GM18909 (cell line): ENCODE measurements at regions not wholly inside any gene's neighbourhood (a gene's known extent, or its start where the extent isn't known, plus 50 kb on each side); places are given as distances from the start of the nearest gene placed in this dataset.

Experiments
- ATAC-seq: cut with Tn5 transposase; IDR thresholded peaks from one replicate; pipeline ENCODE4 v1.9.1; 2021; ENCODE audit warnings: mild to moderate bottlenecking; ENCODE audit not compliant: unreplicated experiment, poor library complexity

DNA sequence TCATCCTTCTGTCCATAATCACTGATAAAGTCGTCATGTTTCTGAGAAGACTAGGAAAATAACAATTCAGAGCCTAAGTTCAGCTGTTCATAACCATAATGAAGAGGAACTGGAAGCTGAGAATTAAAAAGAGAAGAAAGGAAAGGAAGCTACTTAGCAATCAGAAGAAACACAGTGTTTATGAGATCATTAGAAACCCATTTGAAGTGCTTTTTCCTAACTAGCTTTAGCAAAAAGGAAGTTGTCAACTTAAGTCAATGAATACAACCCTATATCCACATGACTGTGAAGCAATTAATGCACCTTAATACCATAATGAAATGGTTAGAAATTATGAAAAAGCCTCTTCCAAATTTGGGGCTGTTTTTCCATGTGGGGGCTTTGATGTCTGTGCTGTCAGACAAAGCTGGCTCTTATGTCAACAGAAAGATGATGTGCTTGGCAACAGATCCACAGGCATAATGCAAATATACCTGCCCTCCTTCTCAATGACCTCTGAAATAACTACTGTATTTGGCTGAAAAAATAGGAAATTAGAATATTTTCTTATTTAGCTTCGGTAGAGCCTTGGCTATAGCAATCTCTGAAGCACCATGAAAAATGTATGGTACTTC lies 463.5 kb downstream of the RASEF start:
- no peak for ATAC-seq

- no peak for ATAC-seq
Observed at GRCh38 chr9:82600536-82601292, 462.2 kb downstream of the RASEF start.

GRCh38 chr9:82601293-82601771 lies 461.6 kb downstream of the RASEF start:
- no peak for ATAC-seq

GRCh38 chr9:82604947-82605656 lies 457.8 kb downstream of the RASEF start:
- no peak for ATAC-seq

DNA sequence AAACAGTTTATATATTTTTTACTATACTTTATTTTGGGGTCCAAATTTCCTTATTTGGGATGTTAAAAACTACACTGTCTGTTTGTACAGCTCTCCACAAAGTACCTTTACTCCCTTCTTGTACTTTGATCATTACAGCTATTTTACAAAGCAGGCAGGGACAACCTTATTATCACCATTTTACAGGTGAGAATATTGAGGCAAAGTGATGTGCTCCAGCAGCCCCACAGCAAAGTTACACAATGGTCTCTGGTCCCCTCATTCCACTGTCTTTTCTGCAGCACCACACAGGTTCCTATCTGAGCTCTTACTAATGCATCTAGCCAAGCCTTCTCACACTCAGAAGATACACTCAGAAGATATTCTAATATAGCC lies 457.3 kb downstream of the RASEF start:
- no peak for ATAC-seq

DNA sequence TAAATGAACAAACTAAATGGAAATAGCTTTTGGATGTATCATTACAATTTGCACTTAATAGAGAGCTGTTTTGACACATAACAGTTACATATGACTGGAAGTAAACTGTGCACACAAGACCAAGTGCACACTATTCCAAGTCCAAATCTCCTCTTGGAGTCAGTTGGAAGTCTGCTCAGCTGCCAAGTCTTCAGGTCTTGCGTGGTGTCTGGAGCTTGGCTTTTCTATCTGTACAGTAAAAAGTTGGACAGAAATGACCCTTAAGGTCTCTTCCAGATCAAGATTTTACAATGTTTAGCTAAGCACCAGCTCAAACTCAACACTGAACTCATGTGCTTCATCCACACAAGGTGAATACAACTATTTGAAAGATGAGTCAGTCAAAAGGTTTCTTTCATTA lies 456.9 kb downstream of the RASEF start:
- ATAC-seq = no peak

DNA sequence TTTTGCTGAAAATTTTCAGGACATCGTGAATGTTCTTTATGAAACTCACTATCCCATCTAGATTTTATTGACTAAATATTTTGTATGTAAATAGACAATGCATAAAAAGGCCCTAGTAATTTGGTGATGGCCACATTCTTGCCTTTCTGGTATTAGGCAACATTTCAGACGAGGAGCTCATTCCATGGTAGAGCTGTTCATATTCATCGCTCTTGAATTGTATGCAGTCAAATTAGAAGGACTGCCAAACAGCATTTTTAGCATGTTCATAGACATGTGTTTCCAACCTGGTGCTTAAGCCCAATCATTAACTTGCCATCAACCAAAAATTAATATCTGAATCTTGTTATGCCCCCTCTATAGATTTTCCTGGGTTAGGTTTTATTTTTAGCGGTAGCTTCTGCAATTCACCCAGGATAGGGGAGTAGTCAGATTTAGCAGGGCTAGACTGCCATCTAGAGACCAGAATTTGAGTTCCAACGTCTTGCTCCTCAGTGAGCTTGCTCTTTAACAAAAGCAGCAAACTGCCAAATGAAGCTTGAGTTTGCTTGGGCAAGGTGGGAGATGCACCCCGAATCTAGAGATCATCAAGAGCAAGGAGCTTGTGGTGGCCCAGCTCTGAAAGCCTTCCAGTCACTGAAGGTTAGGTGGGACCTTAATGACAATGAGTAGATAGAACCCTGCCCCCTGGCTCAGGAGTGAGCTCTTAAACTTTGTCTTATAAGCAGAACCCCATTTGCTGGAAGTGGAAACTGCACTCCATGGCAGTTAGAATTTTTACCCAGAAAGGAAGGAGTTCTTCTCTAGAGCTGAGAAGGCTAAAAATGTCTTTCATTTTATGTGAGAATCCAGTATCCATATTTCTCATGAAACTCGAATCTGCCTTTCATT lies 456.2 kb downstream of the RASEF start:
- ATAC-seq = peak; percentile 56

- no peak for ATAC-seq
Observed at GRCh38 chr9:82608487-82608886, 454.5 kb downstream of the RASEF start.

DNA sequence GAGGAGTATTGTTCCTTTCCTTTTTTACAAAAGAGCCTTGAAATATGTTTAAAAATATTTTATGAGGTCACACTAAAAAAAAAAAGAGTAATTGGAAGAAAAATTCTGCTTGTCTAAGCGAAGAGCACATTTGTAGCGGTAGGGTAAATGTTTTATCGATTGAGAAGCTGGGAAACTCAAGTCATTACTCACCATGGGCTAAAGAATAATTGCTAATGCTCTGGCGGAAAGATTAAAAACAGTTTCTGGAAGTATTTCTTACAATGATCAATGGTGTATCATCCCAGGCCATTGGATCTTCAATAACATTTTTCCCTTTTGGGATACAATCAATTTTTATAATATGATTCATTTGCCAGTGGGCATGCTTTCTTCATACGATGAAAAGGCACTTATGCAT lies 450.0 kb downstream of the RASEF start:
- ATAC-seq = no peak

DNA sequence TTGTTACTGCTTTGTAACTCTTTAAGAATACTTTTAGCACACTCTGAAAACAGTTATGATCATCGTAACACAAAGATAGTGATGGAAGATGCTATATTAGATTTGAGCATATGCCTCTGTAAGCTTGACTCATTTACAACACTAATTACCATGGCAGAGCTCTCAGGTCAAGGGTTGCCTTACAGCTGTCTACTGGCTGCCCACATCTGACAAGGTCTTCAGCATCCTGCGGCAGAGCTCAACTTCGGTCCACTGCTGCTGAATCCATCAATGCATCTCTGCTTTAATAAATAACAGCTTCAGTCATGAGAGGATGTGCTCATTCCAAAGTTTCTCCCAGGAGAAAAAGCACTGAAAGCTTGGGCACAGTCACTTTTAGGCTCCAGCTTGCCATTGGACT lies 449.4 kb downstream of the RASEF start:
- ATAC-seq = no peak

DNA sequence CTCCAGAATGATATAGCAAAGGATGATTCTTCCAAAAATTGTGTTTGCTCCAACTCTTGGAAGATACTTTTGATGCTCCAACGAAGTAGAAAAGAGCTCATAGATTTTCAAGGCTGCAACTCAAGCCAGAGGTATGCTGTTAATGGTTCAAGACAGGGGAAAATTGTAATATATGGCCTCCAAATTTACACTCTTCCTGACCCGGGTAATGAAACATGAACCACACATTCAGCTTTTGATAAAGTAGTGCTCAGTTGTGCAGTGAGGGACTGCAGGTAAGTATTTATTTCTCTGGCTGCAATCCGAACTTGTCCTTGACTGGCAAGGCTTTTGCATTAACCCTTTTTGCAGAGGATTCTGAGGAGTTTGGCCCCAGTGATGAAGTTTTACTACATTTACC lies 446.4 kb downstream of the RASEF start:
- ATAC-seq = no peak

DNA sequence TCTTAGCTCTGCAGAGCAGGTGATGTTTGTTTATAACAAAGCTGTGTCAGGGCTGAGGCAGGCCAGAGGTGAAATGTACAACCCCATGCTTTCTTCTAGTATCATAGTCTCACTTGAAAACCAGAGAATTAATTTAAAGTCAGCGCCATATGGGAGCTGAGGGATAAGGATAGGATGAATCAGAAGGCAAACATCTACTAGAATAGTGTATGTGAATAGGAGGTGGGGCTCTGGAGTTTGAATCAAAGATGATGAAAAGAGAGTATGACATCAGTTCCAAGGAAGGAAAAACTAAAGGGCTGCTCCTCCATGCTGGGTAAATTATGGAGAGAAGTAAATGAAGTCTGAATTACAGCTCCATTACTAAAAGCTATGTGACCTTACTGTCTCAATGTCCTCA lies 441.5 kb downstream of the RASEF start:
- ATAC-seq = no peak

DNA sequence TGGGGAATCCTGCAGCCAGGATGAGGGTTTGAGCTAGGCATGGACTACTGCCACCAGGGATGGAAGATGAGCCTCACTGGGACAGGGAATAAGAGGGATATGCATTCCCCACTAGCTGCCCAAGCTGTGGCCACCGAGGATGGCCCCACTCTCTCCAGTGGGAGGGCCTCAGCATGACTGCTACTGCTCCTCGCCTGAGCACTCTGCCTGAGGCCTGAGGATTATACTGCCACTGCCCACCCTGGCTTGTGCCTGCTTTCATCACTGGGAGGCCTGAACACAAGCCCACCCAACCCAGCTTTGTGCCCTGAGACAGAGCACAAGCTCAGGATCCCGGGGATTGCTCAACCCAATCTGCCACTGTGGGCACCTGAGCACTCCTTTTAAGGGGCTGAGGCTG lies 425.6 kb downstream of the RASEF start:
- no peak for ATAC-seq

DNA sequence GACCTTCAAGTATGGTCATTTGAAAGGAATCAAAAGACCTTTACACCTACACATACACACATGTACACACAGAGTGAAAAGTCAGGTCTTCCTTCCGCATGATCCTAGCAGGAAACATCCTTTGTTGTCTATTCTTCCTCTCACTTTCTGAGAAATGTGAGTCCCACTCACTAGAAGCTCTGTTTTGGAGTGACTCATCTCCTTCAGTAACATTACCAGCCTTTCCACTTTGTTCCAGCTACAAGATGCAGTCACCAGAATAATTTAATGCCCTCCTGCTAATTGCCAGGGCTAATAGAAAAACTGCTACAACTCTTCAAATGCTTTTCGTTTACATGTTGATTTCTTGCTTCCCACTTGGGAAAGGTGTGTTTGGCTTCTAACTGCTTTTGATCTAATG lies 417.3 kb downstream of the RASEF start:
- ATAC-seq = no peak

- no peak for ATAC-seq
Observed at GRCh38 chr9:82650368-82650767, 412.6 kb downstream of the RASEF start.

DNA sequence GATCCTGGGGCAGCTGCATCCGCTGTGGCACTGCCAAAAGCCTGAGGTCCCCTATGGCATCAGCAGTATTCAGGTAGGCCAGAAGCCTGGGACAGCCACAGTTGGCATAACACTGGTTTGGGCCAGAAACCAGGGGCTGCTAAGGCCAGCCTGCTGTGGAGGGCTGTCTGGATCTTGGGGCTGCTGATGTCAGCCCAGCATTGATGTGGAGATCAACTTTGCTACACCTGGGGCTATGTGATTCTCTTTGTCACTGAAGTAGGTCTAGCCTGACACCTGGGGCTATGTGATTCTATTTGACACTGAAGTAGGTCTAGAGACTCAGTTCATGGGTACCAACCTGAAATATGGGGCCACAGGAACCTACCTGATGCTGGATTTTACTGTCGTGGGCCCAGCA lies 411.5 kb downstream of the RASEF start:
- no peak for ATAC-seq

DNA sequence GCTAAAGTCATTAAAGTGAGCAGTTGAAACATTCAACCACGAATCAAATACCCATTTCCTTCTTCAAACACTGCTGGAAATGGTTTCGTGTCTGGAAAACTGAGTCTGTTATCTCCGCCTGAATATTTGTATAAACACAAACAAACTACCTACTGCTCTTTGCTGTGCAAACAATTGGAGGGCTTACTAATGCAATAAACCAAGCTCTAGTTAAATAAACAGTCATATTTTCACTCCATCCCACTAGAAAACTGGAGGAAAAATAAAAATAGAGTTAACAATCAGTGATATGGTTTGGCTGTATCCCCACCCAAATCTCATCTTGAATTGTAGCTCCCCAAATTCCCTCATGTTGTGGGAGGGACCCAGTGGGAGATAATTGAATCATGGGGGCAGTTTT lies 397.6 kb downstream of the RASEF start:
- no peak for ATAC-seq

DNA sequence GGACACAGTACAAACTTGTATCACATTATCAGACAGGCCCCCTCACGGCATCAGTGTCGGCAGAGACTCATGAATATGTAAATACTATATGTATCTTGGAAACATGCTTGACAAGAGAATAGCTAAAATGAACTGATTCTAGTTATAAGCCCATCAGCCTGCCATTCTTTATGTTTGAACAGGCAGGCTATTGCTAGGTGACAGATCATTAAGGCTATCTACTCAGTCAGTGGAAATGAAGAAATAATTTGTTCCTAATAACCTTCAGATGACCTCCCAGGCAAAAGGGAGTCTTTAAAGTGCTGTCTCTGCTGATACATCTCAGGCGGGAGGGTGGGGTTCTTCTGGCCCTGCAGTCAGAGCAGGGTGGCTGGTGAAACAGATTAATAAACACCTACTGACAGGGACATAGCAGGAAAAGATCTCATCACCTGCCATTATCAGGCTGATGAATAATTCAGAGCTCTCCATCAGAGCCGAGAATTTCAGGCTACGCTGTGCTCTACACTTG lies 394.2 kb downstream of the RASEF start:
- no peak for ATAC-seq

GRCh38 chr9:82670000-82670399 lies 392.9 kb downstream of the RASEF start:
- no peak for ATAC-seq

GRCh38 chr9:82670726-82671125 lies 392.2 kb downstream of the RASEF start:
- ATAC-seq = no peak
